ENCODE measurements at regions not wholly inside any gene's neighbourhood (a gene's known extent, or its start where the extent isn't known, plus 50 kb on each side); places are given as distances from the start of the nearest gene placed in this dataset.

GRCh38 chr13:66069570-66069969 is 1160.6 kb downstream of the PCDH9 start:
- DNase-seq: no peak

GRCh38 chr13:66068683-66069082 is 1161.5 kb downstream of the PCDH9 start:
- no peak for DNase-seq

GRCh38 chr13:66048888-66049287 is 1181.2 kb downstream of the PCDH9 start:
- no peak for DNase-seq

GRCh38 chr13:66040506-66040905 is 1189.6 kb downstream of the PCDH9 start:
- no peak for DNase-seq

- no peak for DNase-seq
Measured at GRCh38 chr13:66037096-66037495, 1193.0 kb downstream of the PCDH9 start.

GRCh38 chr13:66036636-66037035 is 1193.5 kb downstream of the PCDH9 start:
- DNase-seq: no peak

GRCh38 chr13:66036024-66036614 is 1194.0 kb downstream of the PCDH9 start:
- DNase-seq: no peak

- DNase-seq: no peak
Measured at GRCh38 chr13:66033924-66034323, 1196.2 kb downstream of the PCDH9 start.

GRCh38 chr13:66021846-66022245 is 1208.3 kb downstream of the PCDH9 start:
- DNase-seq: no peak

- no peak for DNase-seq
Measured at GRCh38 chr13:66014771-66015170, 1215.4 kb downstream of the PCDH9 start.

GRCh38 chr13:66009241-66009640 is 1220.9 kb downstream of the PCDH9 start:
- DNase-seq: no peak

GRCh38 chr13:66003558-66003957 is 1226.6 kb downstream of the PCDH9 start:
- no peak for DNase-seq

- DNase-seq: no peak
Measured at GRCh38 chr13:66001140-66001539, 1229.0 kb downstream of the PCDH9 start.

- DNase-seq: no peak
Measured at GRCh38 chr13:65999411-65999810, 1230.7 kb downstream of the PCDH9 start.

GRCh38 chr13:65990684-65991083 is 1239.5 kb downstream of the PCDH9 start:
- DNase-seq: no peak

- no peak for DNase-seq
Measured at GRCh38 chr13:65985612-65986011, 1244.5 kb downstream of the PCDH9 start.

- DNase-seq: no peak
Measured at GRCh38 chr13:65977525-65977924, 1252.6 kb downstream of the PCDH9 start.

- DNase-seq: no peak
Measured at GRCh38 chr13:65971541-65971940, 1258.6 kb downstream of the PCDH9 start.

- no peak for DNase-seq
Measured at GRCh38 chr13:65966991-65967451, 1263.1 kb downstream of the PCDH9 start.

- no peak for DNase-seq
Measured at GRCh38 chr13:65965501-65965900, 1264.6 kb downstream of the PCDH9 start.

GRCh38 chr13:65964672-65965071 is 1265.5 kb downstream of the PCDH9 start:
- DNase-seq: no peak

GRCh38 chr13:65959305-65959704 is 1270.8 kb downstream of the PCDH9 start:
- DNase-seq: no peak

- DNase-seq: no peak
Measured at GRCh38 chr13:65946387-65946786, 1283.7 kb downstream of the PCDH9 start.

- no peak for DNase-seq
Measured at GRCh38 chr13:65943708-65944107, 1286.4 kb downstream of the PCDH9 start.

- DNase-seq: no peak
Measured at GRCh38 chr13:65943024-65943423, 1287.1 kb downstream of the PCDH9 start.
